Natural killer cell (primary cell): ENCODE measurements at regions not wholly inside any gene's neighbourhood (a gene's known extent, or its start where the extent isn't known, plus 50 kb on each side); places are given as distances from the start of the nearest gene placed in this dataset.

Experiments used
- ATAC-seq, 3 donors: fragments of 150-1000 bp in 2 of 3; fragments of 200-7000 bp in 1 of 3; cut with Tn5 transposase; 1 replicate in 1 of 3; 2 replicates in 2 of 3; pipeline ENCODE4 v1.10.0; 2021; ENCODE audit warnings: mild to moderate bottlenecking in 2 of 3, moderate library complexity in 2 of 3
- DNase-seq, 2 donors: peaks; one replicate each; pipeline versions ENCODE4 v3.0.0 to v3.0.0-alpha.2; 2013 to 2021; ENCODE audit warnings: mixed read lengths in 1 of 2
- H3K27ac ChIP-seq: one replicate; pipeline ENCODE4 v1.5.1; 2013; ENCODE audit warnings: mild to moderate bottlenecking, low read length
- H3K27me3 ChIP-seq: one replicate; pipeline ENCODE4 v1.6.1; 2013; ENCODE audit warnings: low read length; ENCODE audit not compliant: control insufficient read depth, insufficient read depth
- H3K36me3 ChIP-seq: one replicate; pipeline ENCODE4 v1.6.1; 2013; ENCODE audit warnings: low read length; ENCODE audit not compliant: control insufficient read depth, insufficient read depth
- H3K4me1 ChIP-seq: one replicate; pipeline ENCODE4 v1.6.1; 2013; ENCODE audit warnings: low read length; ENCODE audit not compliant: control insufficient read depth, insufficient read depth
- H3K4me3 ChIP-seq: one replicate; pipeline ENCODE4 v1.5.1; 2013; ENCODE audit warnings: low read length
- H3K9me3 ChIP-seq: one replicate; pipeline ENCODE4 v1.6.1; 2013; ENCODE audit warnings: low read length; ENCODE audit not compliant: control insufficient read depth, insufficient read depth
- H3K27ac Mint-ChIP-seq, 2 donors: one replicate each; pipeline ENCODE4 v1.8.0; 2022; ENCODE audit warnings: mild to moderate bottlenecking in 2 of 2, mixed read lengths in 2 of 2, moderate library complexity in 1 of 2
- H3K27me3 Mint-ChIP-seq, 2 donors: one replicate each; pipeline ENCODE4 v1.8.0; 2022; ENCODE audit warnings: low read depth in 2 of 2, mixed read lengths in 2 of 2
- H3K36me3 Mint-ChIP-seq: one replicate; pipeline ENCODE4 v1.8.0; 2022; ENCODE audit warnings: mixed read lengths
- H3K4me1 Mint-ChIP-seq, 2 donors: one replicate each; pipeline ENCODE4 v1.8.0; 2022; ENCODE audit warnings: mixed read lengths in 2 of 2
- H3K4me3 Mint-ChIP-seq: one replicate; pipeline ENCODE4 v1.8.0; 2022; ENCODE audit warnings: mild to moderate bottlenecking, moderate library complexity, mixed read lengths
- H3K9me3 Mint-ChIP-seq, 2 donors: one replicate each; pipeline ENCODE4 v1.8.0; 2022; ENCODE audit warnings: mixed read lengths in 2 of 2
- CTCF ChIP-seq: fragments of 200-600 bp; IDR thresholded peaks from one replicate; pipeline ENCODE4 v1.8.0; 2022; ENCODE audit warnings: antibody characterized with exemption
- WGBS: methylation state at CpG from one replicate; pipeline ENCODE4 v1.1.7; 2013; ENCODE audit warnings: missing lambda C conversion rate; ENCODE audit not compliant: insufficient coverage; 5-methylcytosine and 5-hydroxymethylcytosine counted together
- intact Hi-C: fragments of 100-400 bp; cut with micrococcal nuclease; formaldehyde crosslinking; loops from one replicate; pipeline ENCODE4 v1.14.2; 2022

GRCh38 chrY:7807516-7807870 is 895.9 kb upstream of the AMELY start:
- no peak overlapping the region for H3K4me3 Mint-ChIP-seq
- no peaks in the 10 kb centered on the region for H3K9me3 Mint-ChIP-seq
- TF ChIP-seq CTCF = no peak
- no peak for DNase-seq
- H3K4me1 ChIP-seq = no peaks in the 10 kb centered on the region
- no peaks in the 10 kb centered on the region for H3K27me3 ChIP-seq
- H3K36me3 Mint-ChIP-seq = no peaks in the 10 kb centered on the region
- ATAC-seq = no peak
- intact Hi-C loops = no loop called here
- H3K27ac ChIP-seq = no peak overlapping the region
- no peaks in the 10 kb centered on the region for H3K9me3 ChIP-seq
- H3K27me3 Mint-ChIP-seq = no peaks in the 10 kb centered on the region
- no peak overlapping the region for H3K4me3 ChIP-seq
- H3K4me1 Mint-ChIP-seq = no peaks in the 10 kb centered on the region
- no peaks in the 10 kb centered on the region for H3K36me3 ChIP-seq
- H3K27ac Mint-ChIP-seq = no peak overlapping the region

- DNase-seq (no peak), ATAC-seq (no peak)
- H3K36me3 Mint-ChIP-seq = no peaks in the 10 kb centered on the region
- no peaks in the 10 kb centered on the region for H3K9me3 ChIP-seq
- no peak overlapping the region for H3K27ac Mint-ChIP-seq
- H3K27me3 ChIP-seq = no peaks in the 10 kb centered on the region
- intact Hi-C loops = no loop called here
- no peaks in the 10 kb centered on the region for H3K4me1 ChIP-seq
- no peak overlapping the region for H3K4me3 ChIP-seq
- H3K4me1 Mint-ChIP-seq = no peaks in the 10 kb centered on the region
- WGBS = 100% methylated on average over 1 of the region's 3 CpGs
- no peaks in the 10 kb centered on the region for H3K27me3 Mint-ChIP-seq
- no peak for TF ChIP-seq CTCF
- H3K27ac ChIP-seq = no peak overlapping the region
- H3K4me3 Mint-ChIP-seq = no peak overlapping the region
- no peaks in the 10 kb centered on the region for H3K36me3 ChIP-seq
- no peaks in the 10 kb centered on the region for H3K9me3 Mint-ChIP-seq
These were observed 895.3 kb upstream of the AMELY start for GRCh38 chrY:7806592-7807515.

GRCh38 chrY:7805624-7806023 is 894.1 kb upstream of the AMELY start:
- Mint-ChIP-seq H3K27ac (no peak overlapping the region), H3K36me3 (no peaks in the 10 kb centered on the region), H3K4me3 (no peak overlapping the region), H3K4me1 (no peaks in the 10 kb centered on the region), H3K27me3 (peaks cover 0 to 2% of the 10 kb centered on the region in 2 donors), H3K9me3 (peaks cover 0 to 3% of the 10 kb centered on the region in 2 donors)
- no peak overlapping the region for H3K27ac ChIP-seq
- no peaks in the 10 kb centered on the region for H3K4me1 ChIP-seq
- ATAC-seq = no peak
- no peaks in the 10 kb centered on the region for H3K27me3 ChIP-seq
- DNase-seq = no peak
- no peak overlapping the region for H3K4me3 ChIP-seq
- intact Hi-C loops = no loop called here
- H3K36me3 ChIP-seq = no peaks in the 10 kb centered on the region
- no peak for TF ChIP-seq CTCF
- no peaks in the 10 kb centered on the region for H3K9me3 ChIP-seq
- WGBS = 100% methylated on average over 1 of the region's 1 CpG

GRCh38 chrY:7803737-7804136 is 892.2 kb upstream of the AMELY start:
- no peaks in the 10 kb centered on the region for H3K27me3 ChIP-seq
- no peak overlapping the region for H3K4me3 ChIP-seq
- Mint-ChIP-seq H3K36me3 (no peaks in the 10 kb centered on the region), H3K27me3 (peaks cover 0 to 3% of the 10 kb centered on the region in 2 donors), H3K27ac (no peak overlapping the region), H3K9me3 (peaks cover 0 to 3% of the 10 kb centered on the region in 2 donors), H3K4me1 (no peaks in the 10 kb centered on the region), H3K4me3 (no peak overlapping the region)
- no peak for TF ChIP-seq CTCF
- H3K36me3 ChIP-seq = no peaks in the 10 kb centered on the region
- H3K27ac ChIP-seq = no peak overlapping the region
- DNase-seq (no peak), ATAC-seq (no peak)
- H3K4me1 ChIP-seq = no peaks in the 10 kb centered on the region
- H3K9me3 ChIP-seq = no peaks in the 10 kb centered on the region
- 55% methylated on average over 1 of the region's 1 CpG for WGBS
- intact Hi-C loops = no loop called here
